ENCODE measurements at regions not wholly inside any gene's neighbourhood (a gene's known extent, or its start where the extent isn't known, plus 50 kb on each side); places are given as distances from the start of the nearest gene placed in this dataset.
"Not testable (repeated sequence)": the region's sequence is repeated elsewhere in the genome, so short reads cannot be mapped to it uniquely, and the experiment has no call there.

DNA sequence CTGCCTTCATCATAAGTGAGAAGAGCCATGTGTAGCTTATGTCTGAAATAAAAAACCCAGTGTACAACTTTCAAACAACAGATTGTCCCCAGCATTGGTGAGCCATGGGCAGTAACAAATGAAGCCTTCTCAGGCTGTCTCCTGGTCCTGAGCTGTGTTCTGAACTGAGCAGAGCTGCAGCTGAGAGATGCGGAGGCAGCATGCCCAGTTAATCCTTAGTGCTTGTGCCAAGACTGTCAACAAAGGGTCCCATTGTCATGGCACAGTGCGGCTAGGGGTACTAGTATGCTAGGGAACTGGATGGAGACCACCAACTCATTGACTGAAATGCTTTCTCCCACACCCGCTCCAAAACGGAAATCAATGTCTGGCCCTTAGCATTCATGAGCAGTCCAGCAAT lies 154.3 kb downstream of the RMST start:
- no peak for DNase-seq (ENCODE audit: low spot score)

DNA sequence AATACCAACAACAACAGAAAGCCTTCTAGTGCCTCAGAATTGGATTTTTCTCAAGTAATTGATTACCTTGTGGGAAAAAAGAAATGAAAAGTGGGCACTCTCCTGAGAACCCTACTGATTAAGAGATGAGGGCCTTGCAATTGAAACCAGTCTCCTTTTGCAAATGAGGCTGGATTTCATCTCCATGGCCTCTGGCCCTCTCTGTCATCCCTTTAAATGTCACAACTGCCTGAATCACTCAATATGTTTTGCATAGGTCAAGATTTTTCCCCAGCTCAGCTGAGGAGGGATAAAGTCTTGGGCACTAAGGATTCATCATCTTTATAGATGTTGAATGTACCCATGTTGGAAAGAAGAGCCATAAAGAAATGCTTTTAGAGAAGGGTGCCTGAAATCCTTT lies 166.4 kb downstream of the RMST start:
- DNase-seq (ENCODE audit: low spot score), result no peak

DNA sequence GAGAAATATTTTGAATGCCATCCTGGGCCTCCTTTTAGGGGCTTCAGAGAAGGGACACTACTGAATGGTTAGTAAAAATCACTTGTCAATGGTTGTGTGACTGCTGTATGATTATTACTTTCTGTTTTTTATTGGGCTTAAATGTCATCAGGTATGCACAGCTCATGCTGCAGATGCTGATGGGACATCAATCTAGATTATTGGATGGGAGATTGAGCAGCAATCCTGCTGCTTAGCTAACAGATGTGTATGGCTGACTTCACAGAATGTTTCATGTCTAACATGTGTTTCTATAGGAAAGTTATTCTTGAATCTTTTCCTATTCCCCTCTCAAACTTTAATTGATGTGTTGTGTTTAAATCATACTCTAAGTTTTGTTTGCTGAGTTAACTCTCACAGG lies 166.8 kb downstream of the RMST start:
- no peak for DNase-seq (ENCODE audit: low spot score)

DNA sequence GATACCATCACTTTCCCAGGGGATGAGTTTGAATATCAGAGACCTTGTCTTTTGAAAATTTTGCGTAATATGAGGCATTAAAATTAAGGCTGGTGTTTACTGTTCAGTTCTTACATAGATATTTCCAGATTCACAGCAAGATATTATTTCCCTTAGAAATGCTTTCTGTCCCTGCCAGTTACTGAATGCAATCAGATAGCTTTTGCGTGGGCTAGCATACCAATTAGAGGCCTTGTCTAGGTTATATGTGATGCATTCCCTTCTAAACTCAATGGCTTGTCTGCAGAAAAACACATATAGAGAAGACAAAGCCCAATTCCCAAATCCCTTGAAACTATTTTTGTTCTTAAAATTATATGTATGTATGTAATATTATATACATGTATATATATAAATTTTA lies 167.8 kb downstream of the RMST start:
- no peak for DNase-seq (ENCODE audit: low spot score)

DNA sequence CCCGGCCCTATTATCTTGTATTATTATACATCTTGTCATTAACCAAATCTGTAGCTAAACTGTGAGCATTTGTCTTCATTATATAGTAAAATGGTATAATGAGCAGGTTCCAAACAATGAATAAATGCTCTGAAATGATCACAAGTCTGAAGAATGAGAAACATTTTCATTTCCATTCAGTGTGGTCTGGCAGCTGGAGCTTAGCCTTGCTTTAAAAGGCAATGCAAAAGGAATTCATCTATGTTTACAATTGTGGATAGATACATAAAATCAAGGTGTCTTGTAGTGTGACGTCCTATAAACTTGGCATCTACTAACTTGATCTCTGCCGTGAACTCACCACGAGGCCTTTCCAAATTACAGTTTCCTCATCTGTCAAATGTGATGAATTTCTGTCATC lies 168.3 kb downstream of the RMST start:
- DNase-seq (ENCODE audit: low spot score), result no peak

DNA sequence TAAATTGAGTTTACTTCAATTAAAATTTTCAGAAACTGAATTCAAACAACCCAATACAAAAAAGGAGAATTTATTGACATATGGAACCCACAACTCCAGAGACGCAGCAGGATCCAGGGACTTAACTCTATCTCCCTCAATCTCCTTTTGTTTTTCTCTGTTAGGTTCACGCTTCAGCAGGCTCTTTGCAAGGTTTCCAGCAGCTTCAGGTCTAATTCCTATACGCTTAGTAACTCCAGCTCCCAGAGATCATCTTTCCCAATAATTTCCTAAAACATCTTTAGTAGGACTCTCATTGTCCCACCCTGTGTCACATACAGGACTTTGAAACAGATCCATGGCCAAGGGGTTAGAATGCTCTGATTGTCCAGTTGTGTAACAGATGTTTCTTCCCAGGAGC lies 175.2 kb downstream of the RMST start:
- DNase-seq (ENCODE audit: low spot score), result no peak

DNA sequence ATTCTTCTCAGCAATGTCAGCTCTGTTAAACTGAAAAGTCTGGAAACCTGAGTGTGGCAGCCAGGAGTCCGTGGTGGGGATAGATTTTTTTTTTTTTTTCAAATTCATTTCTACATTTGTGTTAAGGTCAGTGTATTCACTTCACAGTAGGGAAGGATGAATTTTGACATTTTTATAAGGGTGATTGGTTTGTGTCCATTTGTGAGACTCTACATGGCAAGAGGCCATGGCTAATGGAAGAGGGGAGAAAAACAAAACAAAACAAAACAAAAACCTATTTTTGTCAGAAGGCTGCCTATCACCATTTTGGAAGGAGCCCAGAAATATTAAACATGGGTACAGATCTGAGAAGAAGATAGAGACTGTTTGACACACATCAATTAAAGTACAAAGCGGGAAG lies 176.1 kb downstream of the RMST start:
- DNase-seq (ENCODE audit: low spot score), result no peak

DNA sequence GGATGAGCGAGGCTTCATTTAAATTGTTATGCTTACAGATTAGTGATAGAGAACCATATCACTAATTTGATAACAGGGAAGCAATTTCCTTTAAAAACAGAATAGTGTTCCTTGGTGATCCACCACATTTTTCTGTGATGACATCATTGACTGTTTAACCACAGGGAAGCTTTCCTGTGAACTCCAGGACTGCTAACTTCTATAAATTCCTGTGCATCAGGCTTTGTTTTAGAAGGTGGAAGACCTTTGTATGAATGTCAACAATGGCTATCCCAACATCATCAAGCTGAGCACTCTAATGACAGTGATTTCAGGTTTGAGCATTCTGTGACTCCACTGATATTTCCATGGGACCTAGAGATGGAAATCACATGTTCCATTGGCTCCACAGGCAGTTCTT lies 177.1 kb downstream of the RMST start:
- DNase-seq (ENCODE audit: low spot score), result no peak

DNA sequence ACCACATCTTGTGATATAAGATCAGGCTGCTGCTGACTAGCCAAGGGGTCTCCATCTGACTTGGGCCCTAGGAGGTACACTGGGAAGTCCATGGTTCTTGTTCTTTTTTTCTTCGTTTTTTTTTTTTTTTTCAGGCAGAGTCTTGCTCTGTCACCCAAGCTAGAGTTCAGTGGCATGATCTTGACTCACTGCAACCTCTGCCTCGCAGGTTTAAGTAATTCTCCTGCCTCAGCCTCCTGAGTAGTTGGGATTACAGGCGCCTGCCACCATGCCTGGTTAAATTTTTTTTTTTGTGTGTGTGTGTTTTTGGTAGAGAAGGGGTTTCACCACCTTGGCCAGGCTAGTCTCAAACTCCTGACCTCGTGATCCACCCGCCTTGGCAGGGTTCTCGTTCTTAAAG lies 178.2 kb downstream of the RMST start:
- no peak for DNase-seq (ENCODE audit: low spot score)

DNA sequence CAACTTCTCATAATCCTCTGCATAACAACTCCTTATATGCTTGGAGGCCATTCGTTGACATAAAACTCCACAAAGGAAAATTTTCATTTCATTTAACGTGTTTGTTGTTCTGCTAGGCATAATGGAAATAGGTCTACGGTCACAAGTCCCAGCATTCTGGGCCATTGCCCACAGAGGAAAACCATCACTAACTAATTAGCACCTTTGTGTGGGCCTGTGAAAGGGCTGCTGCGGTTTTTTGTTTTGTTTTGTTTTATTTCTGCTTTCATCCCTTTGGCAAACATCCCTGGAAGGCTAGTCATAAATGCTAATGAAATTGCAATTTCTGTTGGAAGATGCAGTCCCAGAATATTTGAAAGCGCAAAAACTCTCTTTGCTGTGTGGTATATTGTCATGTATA lies 180.3 kb downstream of the RMST start:
- no peak for DNase-seq (ENCODE audit: low spot score)

DNA sequence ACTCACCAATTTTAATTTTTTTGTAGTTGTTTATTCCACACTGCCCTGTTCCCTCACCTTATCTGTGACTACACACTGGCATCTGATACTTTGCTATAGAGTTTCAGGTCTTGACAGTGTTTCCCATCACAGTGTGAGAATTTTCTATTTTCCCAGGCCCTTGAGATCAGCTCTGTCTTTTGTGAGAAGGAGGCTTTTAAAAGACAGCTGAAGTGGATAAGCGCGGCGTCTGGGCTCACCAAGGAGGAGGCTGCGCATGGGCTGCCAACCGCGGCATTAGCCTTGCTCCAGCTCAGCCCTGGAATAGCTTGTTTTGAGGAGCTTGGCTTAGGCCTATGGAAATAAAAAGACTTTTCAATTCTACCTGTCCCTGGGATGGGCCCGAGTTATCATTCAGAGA lies 181.3 kb downstream of the RMST start:
- no peak for DNase-seq (ENCODE audit: low spot score)

DNA sequence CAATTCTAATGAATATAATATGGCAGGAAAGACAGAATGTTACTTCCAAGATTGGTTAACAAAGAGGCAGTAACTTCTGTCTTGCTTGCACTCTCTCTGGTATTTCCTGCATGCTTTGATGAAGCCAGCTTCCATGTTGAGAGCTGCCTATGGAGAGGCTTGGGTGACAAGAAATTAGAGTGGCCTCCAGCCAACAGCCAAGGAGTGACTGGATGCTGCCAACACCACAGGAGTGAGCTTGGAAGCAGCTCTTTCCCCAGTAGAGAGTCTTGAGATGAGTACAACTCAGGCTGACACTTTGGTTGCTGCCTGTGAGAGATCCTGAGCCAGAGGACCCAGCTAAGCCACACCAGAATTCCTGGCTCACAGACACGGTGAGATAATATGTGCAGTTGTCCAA lies 183.1 kb downstream of the RMST start:
- DNase-seq (ENCODE audit: low spot score), result no peak

DNA sequence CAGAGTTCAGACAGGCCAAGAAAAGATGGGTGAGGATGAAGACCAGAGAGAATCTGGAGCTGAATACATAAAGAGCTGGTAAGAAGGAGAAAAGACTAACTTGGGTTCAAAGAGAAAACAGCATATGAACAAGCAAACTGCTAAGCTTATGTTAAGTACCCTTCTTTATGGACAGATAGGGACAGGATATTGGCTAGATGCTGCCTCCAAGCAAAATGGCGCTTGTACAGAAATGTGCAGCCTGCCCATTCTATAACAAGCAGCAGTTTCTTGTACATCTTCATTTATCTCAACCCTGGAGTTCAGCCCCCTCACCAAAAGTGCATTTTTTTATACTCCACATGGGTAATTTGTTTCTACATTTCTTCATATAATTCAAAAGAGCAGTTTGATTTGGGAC lies 184.5 kb downstream of the RMST start:
- DNase-seq (ENCODE audit: low spot score), result no peak

DNA sequence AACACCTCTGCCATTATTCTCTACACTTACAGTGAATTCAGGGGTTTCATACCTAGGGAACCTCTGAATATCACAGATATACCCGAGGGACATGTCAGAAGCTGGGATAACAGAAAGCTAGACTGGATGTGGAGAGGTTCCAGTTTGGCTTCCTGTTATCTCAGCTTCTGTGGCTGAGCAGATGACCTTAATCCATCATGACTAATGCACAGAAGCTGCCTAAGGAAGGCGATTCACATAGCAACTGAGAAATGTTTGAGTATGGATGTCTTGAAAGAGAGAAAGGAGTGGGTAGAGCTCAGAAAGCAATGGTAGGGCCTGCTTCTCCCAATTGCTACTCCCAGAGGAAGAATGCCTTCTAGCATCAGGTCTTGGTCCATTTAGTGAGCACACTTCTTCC lies 187.6 kb downstream of the RMST start:
- DNase-seq (ENCODE audit: low spot score), result no peak

DNA sequence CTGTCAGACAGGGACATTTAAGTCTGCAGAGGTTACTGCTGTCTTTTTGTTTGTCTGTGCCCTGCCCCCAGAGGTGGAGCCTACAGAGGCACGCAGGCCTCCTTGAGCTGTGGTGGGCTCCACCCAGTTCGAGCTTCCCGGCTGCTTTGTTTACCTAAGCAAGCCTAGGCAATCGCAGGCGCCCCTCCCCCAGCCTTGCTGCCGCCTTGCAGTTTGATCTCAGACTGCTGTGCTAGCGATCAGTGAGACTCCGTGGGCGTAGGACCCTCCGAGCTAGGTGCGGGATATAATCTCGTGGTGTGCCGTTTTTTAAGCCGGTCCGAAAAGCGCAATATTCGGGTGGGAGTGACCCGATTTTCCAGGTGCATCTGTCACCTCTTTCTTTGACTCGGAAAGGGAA lies 193.9 kb downstream of the RMST start:
- not testable (repeated sequence) for DNase-seq (ENCODE audit: low spot score)

DNA sequence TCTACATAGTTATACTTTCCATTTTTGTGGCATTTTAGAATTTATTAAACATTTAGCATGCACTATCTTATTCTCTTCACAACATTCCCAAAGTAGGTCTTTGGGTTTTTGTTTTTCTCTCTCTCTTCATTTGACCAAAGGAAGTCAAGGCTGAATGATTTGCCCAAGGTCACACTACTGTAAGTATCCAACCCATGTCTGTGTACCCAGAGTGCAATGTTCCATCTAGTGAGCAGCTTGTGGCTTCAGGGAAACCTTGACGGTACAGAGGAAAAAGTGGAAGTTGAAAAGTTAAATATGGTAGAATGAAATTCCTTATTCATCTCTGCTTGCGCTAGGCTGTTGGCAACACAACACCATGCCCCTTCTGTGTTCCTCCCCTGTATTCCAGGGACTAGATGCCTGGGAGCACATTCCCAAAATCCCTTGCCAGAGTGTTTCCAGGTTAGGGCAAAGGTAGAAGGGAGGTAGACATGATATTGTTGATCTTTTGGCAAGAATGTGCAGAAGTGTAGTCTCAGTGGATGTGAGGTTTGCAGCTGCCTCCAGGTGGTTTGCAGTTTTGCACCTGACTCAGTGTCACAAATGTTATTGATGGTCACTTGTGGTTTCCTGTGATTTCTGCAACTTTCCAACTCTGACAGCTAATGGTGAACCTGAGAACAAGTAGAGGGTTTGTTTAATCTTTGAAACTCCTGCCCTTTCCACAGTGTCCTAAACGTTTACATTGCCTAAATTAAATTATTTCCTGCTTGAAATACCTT lies 196.7 kb downstream of the RMST start:
- DNase-seq (ENCODE audit: low spot score), result no peak

DNA sequence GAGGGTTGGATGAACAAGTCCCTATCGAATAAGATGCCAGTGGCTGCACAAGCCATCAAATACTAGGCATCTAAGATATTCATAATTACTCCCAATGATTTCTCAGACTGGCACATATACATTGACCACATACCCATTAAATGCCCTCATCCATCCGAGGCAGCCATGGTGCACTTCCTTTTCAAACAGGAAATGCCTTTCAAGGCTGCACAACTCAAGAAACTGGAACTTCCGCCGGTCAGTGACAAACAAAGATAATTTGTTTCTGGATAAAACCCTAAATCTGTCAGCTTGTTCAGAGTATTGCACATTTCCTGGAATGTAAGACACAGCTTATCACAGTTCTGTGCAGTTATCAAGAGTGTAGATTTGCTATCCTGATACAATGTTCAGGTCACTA lies 203.7 kb downstream of the RMST start:
- no peak for DNase-seq (ENCODE audit: low spot score)

DNA sequence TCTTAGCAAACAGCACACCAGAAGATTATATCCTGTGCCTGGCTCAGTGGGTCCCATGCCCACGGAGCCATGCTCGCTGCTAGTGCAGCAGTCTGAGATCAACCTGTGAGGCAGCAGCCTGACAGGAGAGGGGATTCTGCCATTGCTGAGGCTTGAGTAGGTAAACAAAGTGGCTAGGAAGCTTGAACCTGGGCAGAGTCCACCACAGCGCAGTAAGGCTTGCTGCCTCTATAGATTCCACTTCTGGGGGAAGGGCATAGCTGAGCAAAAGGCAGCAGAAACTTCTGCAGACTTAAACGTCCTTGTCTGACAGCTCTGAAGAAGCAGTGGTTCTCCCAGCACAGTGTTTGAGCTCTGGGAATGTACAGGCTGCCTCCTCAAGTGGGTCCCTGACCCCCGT lies 210.3 kb downstream of the RMST start:
- DNase-seq (ENCODE audit: low spot score), result no peak

DNA sequence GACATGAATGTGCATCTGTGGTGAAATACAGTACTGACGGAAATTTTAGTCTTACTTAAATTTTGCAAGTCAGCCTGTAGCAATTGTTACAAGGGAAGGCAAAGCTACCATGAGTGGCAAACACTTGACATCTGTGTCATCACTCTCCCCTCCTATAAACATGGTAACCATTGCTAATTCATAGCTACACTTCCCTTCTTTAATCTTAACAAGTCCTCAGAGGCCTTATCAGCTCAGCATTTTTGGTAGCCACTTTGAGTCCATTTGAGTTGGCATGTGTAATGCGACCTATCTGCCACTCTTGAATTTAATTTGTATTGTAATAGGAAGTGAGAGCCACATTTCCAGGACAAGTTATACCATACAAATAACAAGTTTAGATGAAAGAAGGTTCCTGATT lies 218.1 kb downstream of the RMST start:
- DNase-seq (ENCODE audit: low spot score), result no peak

DNA sequence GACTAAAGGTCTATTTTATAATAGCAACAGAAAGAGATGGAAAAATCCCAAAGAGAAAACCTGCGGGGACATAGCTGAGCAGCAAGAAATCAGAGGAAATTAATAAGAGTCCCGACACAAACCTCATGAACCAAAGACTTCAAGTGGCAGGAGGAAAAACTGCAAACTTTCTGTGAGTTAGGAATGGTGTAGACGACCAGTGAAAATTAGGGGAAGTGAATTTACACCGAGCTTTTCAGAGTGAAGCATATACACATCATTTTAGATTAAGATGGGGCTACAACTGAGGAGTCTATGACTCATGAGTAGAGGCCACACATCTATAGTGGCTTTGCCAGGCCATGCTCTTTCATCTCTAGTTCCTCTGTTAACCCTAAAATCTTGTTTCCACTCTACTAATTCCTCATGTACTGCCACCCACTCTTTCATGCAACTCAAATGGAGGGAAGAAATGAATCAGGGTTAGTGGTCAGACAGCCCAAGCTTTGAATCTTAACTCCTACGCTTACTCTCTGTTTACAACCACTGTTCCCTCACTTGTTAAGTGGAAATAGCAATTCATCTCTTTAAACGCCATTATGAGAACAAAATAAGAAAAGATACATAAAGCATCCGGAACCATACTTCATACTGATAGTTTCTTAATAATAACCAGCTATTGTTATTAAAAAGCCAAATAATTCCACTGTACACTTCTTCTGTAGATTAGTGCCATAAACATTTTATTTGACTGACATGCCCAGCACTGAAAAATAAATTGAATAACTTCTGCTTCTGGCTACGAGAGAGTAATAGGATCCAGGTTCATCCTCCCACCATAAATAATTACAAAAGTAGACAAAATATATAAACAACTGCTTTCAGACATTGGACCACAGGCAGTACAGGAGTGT lies 219.3 kb downstream of the RMST start:
- DNase-seq (ENCODE audit: low spot score), result no peak

DNA sequence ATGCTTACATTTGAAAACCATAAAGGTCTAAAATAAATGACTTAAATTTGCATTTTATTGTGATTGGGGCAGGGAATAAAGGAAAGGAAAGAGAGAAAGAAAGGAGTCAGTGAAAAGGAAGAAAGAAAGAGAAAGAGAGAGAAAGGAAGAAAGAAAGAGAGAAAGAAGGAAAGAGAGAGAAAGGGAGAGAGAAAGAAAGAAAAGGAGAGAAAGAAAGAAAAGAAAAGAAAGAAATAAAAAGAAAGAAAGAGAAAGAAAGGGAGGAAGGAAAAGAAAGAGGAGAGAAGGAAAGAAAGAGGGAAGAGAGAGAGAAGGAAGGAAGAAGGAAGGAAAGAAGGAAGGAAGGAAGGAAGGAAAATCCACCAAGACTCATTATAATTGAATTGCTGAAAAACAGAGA lies 222.8 kb downstream of the RMST start:
- no peak for DNase-seq (ENCODE audit: low spot score)

DNA sequence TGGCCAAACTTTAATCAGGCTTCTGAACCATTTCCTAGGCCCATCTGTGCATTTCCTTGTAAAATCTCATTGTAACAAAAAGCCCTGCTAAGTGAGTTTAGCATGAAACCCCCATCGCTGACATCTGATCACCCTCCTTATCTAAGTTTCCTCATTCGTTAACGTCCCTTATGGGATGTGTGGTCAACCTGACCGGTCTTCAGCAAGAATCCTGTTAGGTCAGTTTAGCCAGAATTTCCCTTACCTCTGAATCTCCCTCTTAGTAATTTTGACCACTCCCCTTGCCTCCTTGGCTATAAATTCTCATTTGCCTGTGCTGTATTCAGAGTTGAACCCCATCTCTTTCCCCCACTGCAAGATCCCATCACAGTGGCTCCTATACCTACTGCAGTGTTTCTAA lies 239.3 kb downstream of the RMST start:
- DNase-seq (ENCODE audit: low spot score), result no peak

DNA sequence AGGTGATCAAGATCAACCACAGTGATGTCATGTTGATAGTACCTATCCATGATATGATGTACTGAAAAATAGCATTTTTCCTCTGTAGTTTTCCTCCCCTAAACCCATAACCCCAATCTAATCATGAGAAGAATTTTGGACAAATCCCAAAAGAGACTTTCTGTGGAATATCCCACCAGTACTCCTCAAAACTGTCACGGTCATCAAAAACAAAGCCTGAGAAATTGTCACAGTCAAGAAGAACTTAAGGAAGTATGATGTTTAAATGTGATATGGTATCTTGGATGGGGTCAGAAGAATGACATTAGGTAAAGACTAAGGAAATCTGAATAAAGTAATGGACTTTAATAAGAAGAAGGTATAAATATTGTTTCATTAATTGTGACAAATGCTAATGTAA lies 248.8 kb downstream of the RMST start:
- DNase-seq (ENCODE audit: low spot score), result no peak

DNA sequence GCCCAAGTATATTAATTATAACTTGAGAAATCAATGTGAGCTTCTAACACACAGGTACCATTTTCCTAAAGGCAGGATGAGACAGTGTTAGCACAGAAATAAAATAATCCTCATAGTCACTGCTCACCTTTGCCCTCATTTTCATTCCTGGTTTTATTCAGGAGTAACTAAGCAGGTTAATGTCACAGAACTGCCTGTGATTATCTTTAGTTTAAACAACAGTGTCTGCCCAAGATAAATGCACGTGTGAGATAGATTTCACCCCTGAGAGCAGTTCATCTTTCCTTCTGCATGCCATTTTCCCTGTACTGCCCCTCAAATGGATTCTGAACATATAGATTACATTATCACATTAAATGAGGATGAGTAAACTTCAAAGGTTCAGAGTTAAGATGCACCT lies 250.7 kb downstream of the RMST start:
- DNase-seq (ENCODE audit: low spot score), result no peak
